Activated CD8-positive, alpha-beta memory T cell treated with anti-CD3 and anti-CD28 coated beads for 36 hours (primary cell): ENCODE measurements at regions not wholly inside any gene's neighbourhood (a gene's known extent, or its start where the extent isn't known, plus 50 kb on each side); places are given as distances from the start of the nearest gene placed in this dataset.

Experiments
- CTCF ChIA-PET: fragments of 350-600 bp; sonication (Branson Sonifier 250); formaldehyde crosslinking; loops from one replicate; lab custom pipeline; 2021; ENCODE audit warnings: antibody characterized with exemption; lab: Charles Lee
- POLR2A ChIA-PET: fragments of 350-600 bp; sonication (Branson Sonifier 250); formaldehyde crosslinking; loops from one replicate; lab custom pipeline; 2021; ENCODE audit warnings: antibody characterized with exemption; lab: Charles Lee

- CTCF ChIA-PET = interaction anchor here (1.2 kb wide), 1 partner anchor 345 kb away, joined by 5 read pairs; no protein-coding TSS in a partner anchor
- POLR2A ChIA-PET = no interaction called here
These were observed 217.9 kb upstream of the ZMIZ1 start for GRCh38 chr10:78850644-78851435.

GRCh38 chr10:78851647-78852046 lies 217.1 kb upstream of the ZMIZ1 start:
- ChIA-PET POLR2A (no interaction called here), CTCF (interaction anchor here (2.6 kb wide), 1 partner anchor 344 kb away, joined by 8 read pairs; no protein-coding TSS in a partner anchor)

- ChIA-PET CTCF (interaction anchor here (0.7 to 2.6 kb wide), 2 partner anchors 221 to 343 kb away, joined by 3 to 8 read pairs; no protein-coding TSS in a partner anchor), POLR2A (no interaction called here)
These were observed 216.1 kb upstream of the ZMIZ1 start for GRCh38 chr10:78852466-78853240.

- ChIA-PET POLR2A (no interaction called here), CTCF (interaction anchor here (2.6 kb wide), 1 partner anchor 342 kb away, joined by 8 read pairs; no protein-coding TSS in a partner anchor)
These were observed 214.9 kb upstream of the ZMIZ1 start for GRCh38 chr10:78853864-78854263.

- POLR2A ChIA-PET = no interaction called here
- CTCF ChIA-PET = no interaction called here
These were observed 212.3 kb upstream of the ZMIZ1 start for GRCh38 chr10:78856421-78856820.

- CTCF ChIA-PET = no interaction called here
- POLR2A ChIA-PET = no interaction called here
These were observed 211.6 kb upstream of the ZMIZ1 start for GRCh38 chr10:78857193-78857592.

- ChIA-PET CTCF (no interaction called here), POLR2A (no interaction called here)
These were observed 209.5 kb upstream of the ZMIZ1 start for GRCh38 chr10:78859266-78859665.

- CTCF ChIA-PET = no interaction called here
- POLR2A ChIA-PET = no interaction called here
These were observed 209.0 kb upstream of the ZMIZ1 start for GRCh38 chr10:78859769-78860168.

- ChIA-PET POLR2A (no interaction called here), CTCF (no interaction called here)
These were observed 208.4 kb upstream of the ZMIZ1 start for GRCh38 chr10:78860260-78860914.

- CTCF ChIA-PET = no interaction called here
These were observed 207.0 kb upstream of the ZMIZ1 start for GRCh38 chr10:78861529-78862327.

GRCh38 chr10:78862328-78862640 lies 206.5 kb upstream of the ZMIZ1 start:
- ChIA-PET POLR2A (no interaction called here), CTCF (no interaction called here)

More at GRCh38 chr10:78861529-78862327, 207.0 kb upstream of the ZMIZ1 start:
- POLR2A ChIA-PET = no interaction called here

- POLR2A ChIA-PET = no interaction called here
- CTCF ChIA-PET = interaction anchor here (0.5 kb wide), 1 partner anchor 332 kb away, joined by 3 read pairs; no protein-coding TSS in a partner anchor
These were observed 205.4 kb upstream of the ZMIZ1 start for GRCh38 chr10:78863140-78863905.

- CTCF ChIA-PET = no interaction called here
- POLR2A ChIA-PET = no interaction called here
These were observed 204.9 kb upstream of the ZMIZ1 start for GRCh38 chr10:78863906-78864239.

GRCh38 chr10:78864761-78865537 lies 203.8 kb upstream of the ZMIZ1 start:
- ChIA-PET CTCF (no interaction called here), POLR2A (no interaction called here)

- CTCF ChIA-PET = no interaction called here
- POLR2A ChIA-PET = no interaction called here
These were observed 203.3 kb upstream of the ZMIZ1 start for GRCh38 chr10:78865538-78865875.

- POLR2A ChIA-PET = no interaction called here
- CTCF ChIA-PET = no interaction called here
These were observed 202.6 kb upstream of the ZMIZ1 start for GRCh38 chr10:78865931-78866717.
